Astrocyte (in vitro differentiated cells and primary cell): ENCODE measurements at regions not wholly inside any gene's neighbourhood (a gene's known extent, or its start where the extent isn't known, plus 50 kb on each side); places are given as distances from the start of the nearest gene placed in this dataset.

ENCODE experiments used
- DNase-seq: peaks from one replicate; pipeline ENCODE4 v3.0.0-alpha.2; 2010; ENCODE audit warnings: low read depth
- FAIRE-seq: peaks from 2 replicates; lab custom pipeline; 2011; peaks lifted over from hg19 to GRCh38; lab: Jason Lieb, UNC
- H2AFZ ChIP-seq: 2 replicates; pipeline ENCODE4 v1.6.0; 2012; ENCODE audit warnings: low read depth, low read length, inconsistent platforms
- H3K27ac ChIP-seq: 2 replicates; pipeline ENCODE4 v1.5.1; 2011; ENCODE audit warnings: low read depth, low read length, inconsistent platforms
- H3K27me3 ChIP-seq: 2 replicates; pipeline ENCODE4 v1.6.0; 2011; ENCODE audit warnings: low read length, inconsistent platforms; ENCODE audit not compliant: insufficient read depth
- H3K36me3 ChIP-seq: 2 replicates; pipeline ENCODE4 v1.5.1; 2011; ENCODE audit warnings: low read length, inconsistent platforms; ENCODE audit not compliant: insufficient read depth
- H3K4me1 ChIP-seq: 2 replicates; pipeline ENCODE4 v1.5.1; 2011; ENCODE audit warnings: low read length, inconsistent platforms; ENCODE audit not compliant: insufficient read depth
- H3K4me2 ChIP-seq: 2 replicates; pipeline ENCODE4 v1.6.0; 2012; ENCODE audit warnings: low read length, inconsistent platforms
- H3K4me3 ChIP-seq: 2 replicates; pipeline ENCODE4 v1.5.1; 2011; ENCODE audit warnings: low read depth, mild to moderate bottlenecking, low read length, inconsistent platforms; ENCODE audit not compliant: insufficient read depth
- H3K79me2 ChIP-seq: 2 replicates; pipeline ENCODE4 v1.6.0; 2012; ENCODE audit warnings: mild to moderate bottlenecking, low read length, inconsistent platforms; ENCODE audit not compliant: insufficient read depth
- H3K9ac ChIP-seq: 2 replicates; pipeline ENCODE4 v1.6.0; 2012; ENCODE audit warnings: mild to moderate bottlenecking, low read length, inconsistent platforms
- H3K9me3 ChIP-seq: 2 replicates; pipeline ENCODE4 v1.5.1; 2012; ENCODE audit warnings: low read depth, mild to moderate bottlenecking, low read length, inconsistent platforms; ENCODE audit not compliant: insufficient read depth
- H4K20me1 ChIP-seq: 2 replicates; pipeline ENCODE4 v1.6.0; 2012; ENCODE audit warnings: low read length, inconsistent platforms; ENCODE audit not compliant: insufficient read depth
- H3K27ac Mint-ChIP-seq: one replicate; pipeline ENCODE4 v1.8.0; 2021; ENCODE audit warnings: mild to moderate bottlenecking, mixed read lengths; ENCODE audit not compliant: unreplicated experiment
- H3K27me3 Mint-ChIP-seq: one replicate; pipeline ENCODE4 v1.8.0; 2021; ENCODE audit warnings: low read depth, mixed read lengths; ENCODE audit not compliant: unreplicated experiment
- H3K36me3 Mint-ChIP-seq: one replicate; pipeline ENCODE4 v1.8.0; 2021; ENCODE audit warnings: low read depth, mixed read lengths; ENCODE audit not compliant: unreplicated experiment
- H3K4me1 Mint-ChIP-seq: one replicate; pipeline ENCODE4 v1.8.0; 2021; ENCODE audit warnings: low read depth, mixed read lengths; ENCODE audit not compliant: unreplicated experiment
- H3K4me3 Mint-ChIP-seq: one replicate; pipeline ENCODE4 v1.8.0; 2021; ENCODE audit warnings: mild to moderate bottlenecking, moderate library complexity, mixed read lengths; ENCODE audit not compliant: unreplicated experiment
- H3K9me3 Mint-ChIP-seq: one replicate; pipeline ENCODE4 v1.8.0; 2021; ENCODE audit warnings: mild to moderate bottlenecking, mixed read lengths; ENCODE audit not compliant: unreplicated experiment
- CTCF ChIP-seq: IDR thresholded peaks from 2 replicates; pipeline ENCODE4 v1.5.1; 2011; ENCODE audit warnings: low read depth, mild to moderate bottlenecking, inconsistent platforms, low read length, moderate library complexity; ENCODE audit not compliant: insufficient read depth
- EZH2 ChIP-seq: IDR thresholded peaks from 2 replicates; pipeline ENCODE4 v1.6.1; 2012; ENCODE audit warnings: mild to moderate bottlenecking, low read length, inconsistent platforms; ENCODE audit not compliant: insufficient read depth

- Histone ChIP-seq H2AFZ (peak overlapping the region; percentile 38), H3K27me3 (no peaks in the 10 kb centered on the region), H3K4me3 (no peak overlapping the region), H3K27ac (no peak overlapping the region), H3K79me2 (no peaks in the 10 kb centered on the region), H3K4me2 (peak overlapping the region; percentile 49), H3K9me3 (no peaks in the 10 kb centered on the region), H4K20me1 (no peaks in the 10 kb centered on the region), H3K4me1 (peaks cover 19% of the 10 kb centered on the region), H3K9ac (no peak overlapping the region), H3K36me3 (no peaks in the 10 kb centered on the region)
- DNase-seq: no peak
- Mint-ChIP-seq H3K36me3 (no peaks in the 10 kb centered on the region), H3K4me3 (no peak overlapping the region), H3K27ac (no peak overlapping the region), H3K4me1 (peaks cover 24% of the 10 kb centered on the region), H3K9me3 (no peaks in the 10 kb centered on the region), H3K27me3 (peaks cover 10% of the 10 kb centered on the region)
- TF ChIP-seq CTCF: no peak
- TF ChIP-seq EZH2: no peak
- FAIRE-seq: no peak
These were observed 248.0 kb downstream of the PLPP3 start for GRCh38 chr1:56331207-56331891.

- DNase-seq (peak; percentile 66), FAIRE-seq (peak; percentile 55)
- no peak overlapping the region for H3K4me3 Mint-ChIP-seq
- peaks cover 10% of the 10 kb centered on the region for H3K27me3 Mint-ChIP-seq
- H3K27ac ChIP-seq: no peak overlapping the region
- no peaks in the 10 kb centered on the region for H3K79me2 ChIP-seq
- H3K4me2 ChIP-seq: peak overlapping the region; percentile 21
- no peaks in the 10 kb centered on the region for H3K9me3 ChIP-seq
- no peak overlapping the region for H3K27ac Mint-ChIP-seq
- H3K4me1 ChIP-seq: peaks cover 19% of the 10 kb centered on the region
- H3K36me3 Mint-ChIP-seq: no peaks in the 10 kb centered on the region
- no peaks in the 10 kb centered on the region for H3K27me3 ChIP-seq
- no peak overlapping the region for H2AFZ ChIP-seq
- TF ChIP-seq EZH2 (no peak), CTCF (no peak)
- H3K4me1 Mint-ChIP-seq: peaks cover 27% of the 10 kb centered on the region
- H4K20me1 ChIP-seq: no peaks in the 10 kb centered on the region
- H3K4me3 ChIP-seq: no peak overlapping the region
- H3K9ac ChIP-seq: no peak overlapping the region
- no peaks in the 10 kb centered on the region for H3K36me3 ChIP-seq
- H3K9me3 Mint-ChIP-seq: no peaks in the 10 kb centered on the region
These were observed 248.9 kb downstream of the PLPP3 start for GRCh38 chr1:56330391-56331026.

- Histone ChIP-seq H2AFZ (no peak overlapping the region), H3K4me1 (peaks cover 19% of the 10 kb centered on the region), H3K79me2 (no peaks in the 10 kb centered on the region), H3K4me3 (no peak overlapping the region), H4K20me1 (no peaks in the 10 kb centered on the region), H3K36me3 (no peaks in the 10 kb centered on the region), H3K27me3 (no peaks in the 10 kb centered on the region), H3K9ac (no peak overlapping the region), H3K9me3 (no peaks in the 10 kb centered on the region), H3K4me2 (peak overlapping the region; percentile 21), H3K27ac (no peak overlapping the region)
- H3K27me3 Mint-ChIP-seq: peaks cover 6% of the 10 kb centered on the region
- no peaks in the 10 kb centered on the region for H3K36me3 Mint-ChIP-seq
- FAIRE-seq (no peak), DNase-seq (no peak)
- no peak for TF ChIP-seq EZH2
- no peak for TF ChIP-seq CTCF
- no peak overlapping the region for H3K4me3 Mint-ChIP-seq
- no peak overlapping the region for H3K27ac Mint-ChIP-seq
- peaks cover 27% of the 10 kb centered on the region for H3K4me1 Mint-ChIP-seq
- no peaks in the 10 kb centered on the region for H3K9me3 Mint-ChIP-seq
These were observed 249.4 kb downstream of the PLPP3 start for GRCh38 chr1:56329970-56330369.
